Renal pelvis (tissue), 1 donor: ENCODE measurements at regions not wholly inside any gene's neighbourhood (a gene's known extent, or its start where the extent isn't known, plus 50 kb on each side); places are given as distances from the start of the nearest gene placed in this dataset.
A peak's percentile ranks its signal among the peaks of the same experiment; 100 is the strongest.
"Not testable (repeated sequence)": the region's sequence is repeated elsewhere in the genome, so short reads cannot be mapped to it uniquely, and the experiment has no call there.

Source experiments
- DNase-seq: peaks from one replicate; pipeline ENCODE4 v3.0.0-alpha.2; 2013

DNA sequence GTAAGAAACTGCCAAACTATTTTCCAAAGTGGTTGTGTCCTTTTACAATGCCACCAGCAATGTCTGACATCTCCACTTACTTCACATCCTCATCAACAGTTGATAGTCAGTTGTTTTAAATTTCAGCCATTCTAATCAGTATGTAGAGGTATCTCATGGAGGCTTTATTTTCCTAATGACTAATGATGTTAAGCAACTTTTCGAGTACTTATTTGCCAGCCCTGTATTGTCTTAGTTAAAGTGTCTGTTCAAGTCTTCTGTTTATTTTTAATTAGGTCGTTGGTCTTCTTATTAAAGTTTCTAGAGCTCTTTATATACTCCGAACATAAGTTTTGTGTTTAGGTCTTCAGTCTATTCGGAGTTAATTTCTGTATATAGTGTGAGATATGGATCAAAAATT lies 54.9 kb upstream of the NBPF12 start:
- not testable (repeated sequence) for DNase-seq

DNA sequence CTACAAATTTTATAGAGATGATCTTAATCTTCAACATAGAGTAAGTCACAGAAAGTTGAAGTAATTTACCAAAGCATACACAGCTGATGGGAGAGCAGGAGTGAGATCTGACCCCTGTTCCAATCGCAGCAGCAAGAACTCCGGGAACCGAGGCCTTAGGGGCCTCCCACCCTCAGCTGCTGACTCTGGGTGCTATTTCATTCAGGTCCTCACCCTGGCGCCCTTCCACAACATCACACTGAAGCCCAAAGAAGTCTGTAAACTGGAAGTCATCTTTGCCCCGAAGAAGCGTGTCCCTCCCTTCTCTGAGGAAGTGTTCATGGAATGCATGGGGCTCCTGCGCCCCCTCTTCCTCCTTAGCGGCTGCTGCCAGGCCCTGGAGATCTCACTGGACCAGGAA lies 57.0 kb upstream of the NBPF12 start:
- not testable (repeated sequence) for DNase-seq

DNA sequence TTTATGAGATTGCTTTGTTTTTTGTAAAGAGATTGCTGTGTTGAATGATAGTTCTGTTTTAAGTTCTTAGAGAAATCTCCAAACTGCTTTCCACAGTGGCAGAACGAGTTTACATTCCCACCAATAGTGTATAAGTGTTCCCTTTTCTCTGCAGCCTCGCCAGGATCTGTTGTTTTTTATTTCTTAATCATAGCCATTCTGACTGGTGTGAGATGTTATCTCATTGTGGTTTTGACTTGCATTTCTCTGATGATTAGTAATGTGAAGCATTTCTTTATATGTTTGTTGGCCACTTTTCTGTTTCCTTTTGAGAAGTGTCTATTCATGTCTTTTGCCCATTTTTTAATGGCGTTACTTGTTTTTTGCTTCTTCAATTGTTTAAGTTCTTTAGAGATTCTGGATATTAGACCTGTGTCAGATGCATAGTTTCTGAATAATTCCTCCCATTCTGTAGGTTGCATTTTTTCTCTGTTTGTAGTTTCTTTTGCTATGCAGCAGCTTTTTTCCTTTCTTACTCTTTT lies 74.3 kb upstream of the NBPF12 start:
- DNase-seq = not testable (repeated sequence)

GRCh38 chr1:146853147-146853546 lies 85.0 kb upstream of the NBPF12 start:
- not testable (repeated sequence) for DNase-seq

DNA sequence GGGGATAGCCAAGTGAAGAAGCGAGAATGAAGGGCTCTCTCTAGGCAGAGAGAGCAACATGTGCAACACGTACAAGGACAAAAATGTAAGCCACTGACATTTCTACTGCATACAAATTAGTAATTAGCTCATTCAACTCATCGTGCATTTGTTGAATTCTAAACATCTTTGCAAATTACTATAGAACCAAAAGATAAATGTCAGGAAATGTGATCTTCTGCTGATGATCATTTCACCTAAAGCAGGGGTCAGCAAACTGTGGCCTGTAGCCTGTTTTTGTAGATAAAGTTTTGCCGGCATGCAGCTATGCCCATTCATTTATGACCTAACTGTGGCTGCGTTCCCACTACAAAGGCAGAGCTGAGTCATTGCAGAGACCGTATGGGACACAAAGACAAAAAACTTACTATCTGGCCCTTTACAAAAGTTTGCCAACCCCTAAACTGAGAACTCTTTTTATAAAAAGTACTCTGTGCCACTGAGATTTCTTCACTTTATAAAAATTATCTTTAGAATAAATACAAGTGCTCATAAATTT lies 87.7 kb upstream of the NBPF12 start:
- not testable (repeated sequence) for DNase-seq

GRCh38 chr1:146838725-146839124 lies 99.4 kb upstream of the NBPF12 start:
- not testable (repeated sequence) for DNase-seq

GRCh38 chr1:146826957-146827356 lies 111.2 kb upstream of the NBPF12 start:
- not testable (repeated sequence) for DNase-seq

DNA sequence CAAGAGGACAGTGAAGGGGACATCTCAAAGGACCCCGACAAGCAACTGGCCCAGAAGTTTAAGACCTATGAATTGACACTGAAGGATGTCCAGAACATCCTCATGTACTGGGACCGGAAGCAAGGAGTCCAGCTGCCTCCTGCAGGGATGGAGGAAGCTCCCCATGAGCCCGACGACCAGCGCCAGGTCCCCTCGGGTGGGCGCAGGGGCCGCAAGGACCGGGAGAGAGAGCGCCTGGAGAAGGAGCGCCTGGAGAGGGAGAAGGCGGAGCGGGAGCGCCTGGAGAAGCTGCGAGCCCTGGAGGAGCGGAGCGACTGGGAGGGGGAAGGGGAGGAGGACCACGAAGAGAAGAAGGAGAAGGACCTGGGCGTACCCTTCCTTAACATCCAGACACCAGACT lies 143.9 kb upstream of the NBPF12 start:
- DNase-seq = not testable (repeated sequence)

- peak; percentile 4 for DNase-seq
These were observed 145.4 kb upstream of the NBPF12 start for GRCh38 chr1:146792725-146793124.

- not testable (repeated sequence) for DNase-seq
These were observed 153.7 kb upstream of the NBPF12 start for GRCh38 chr1:146784212-146784940.

DNA sequence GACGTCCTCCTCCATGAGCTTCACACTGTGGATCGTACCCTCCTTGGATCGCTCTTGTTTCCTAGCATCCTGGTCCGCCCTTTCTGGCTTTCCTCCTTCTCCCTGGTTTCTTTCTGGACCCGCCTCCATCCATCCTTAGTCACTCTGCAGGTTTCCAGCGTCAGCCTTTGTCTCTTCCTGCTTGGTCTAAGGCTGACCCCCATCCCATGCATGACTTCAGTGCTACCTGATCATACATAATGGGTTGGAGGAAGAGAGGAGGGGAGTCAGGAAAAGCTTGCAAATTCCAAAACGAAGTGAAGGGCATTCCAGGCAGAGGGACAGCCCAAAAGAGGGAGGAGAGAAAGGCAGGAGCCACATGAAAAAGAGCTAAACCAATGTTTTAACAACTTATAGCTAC lies 156.9 kb upstream of the NBPF12 start:
- DNase-seq = not testable (repeated sequence)

- peak; percentile 76 for DNase-seq
These were observed 160.1 kb upstream of the NBPF12 start for GRCh38 chr1:146777826-146778602.

- not testable (repeated sequence) for DNase-seq
These were observed 163.1 kb upstream of the NBPF12 start for GRCh38 chr1:146774988-146775387.

GRCh38 chr1:146774271-146774670 lies 163.9 kb upstream of the NBPF12 start:
- DNase-seq = not testable (repeated sequence)

GRCh38 chr1:146771409-146771808 lies 166.7 kb upstream of the NBPF12 start:
- DNase-seq = not testable (repeated sequence)

DNA sequence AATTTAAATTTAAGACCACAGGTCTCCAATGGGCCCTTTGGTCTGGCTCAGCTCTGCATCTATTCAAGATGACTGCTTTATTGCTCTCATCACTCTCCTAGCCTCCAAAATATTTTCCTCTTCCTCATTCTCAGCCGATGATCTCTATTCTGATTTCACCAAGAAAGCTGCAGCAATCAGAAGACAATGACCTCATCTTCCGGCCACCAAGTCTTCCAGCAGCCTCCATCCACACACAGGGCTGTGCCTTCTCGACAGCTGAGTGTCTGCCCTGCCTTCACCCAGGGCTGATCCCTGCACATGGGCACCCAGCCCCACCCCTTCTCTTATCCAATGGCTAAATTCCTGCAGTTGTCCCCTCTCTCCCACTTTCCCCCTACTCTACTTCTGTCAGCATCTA lies 167.1 kb upstream of the NBPF12 start:
- DNase-seq = not testable (repeated sequence)

GRCh38 chr1:146763234-146763633 lies 174.9 kb upstream of the NBPF12 start:
- DNase-seq = not testable (repeated sequence)

GRCh38 chr1:146756858-146757257 lies 181.3 kb upstream of the NBPF12 start:
- DNase-seq = not testable (repeated sequence)

- DNase-seq = not testable (repeated sequence)
These were observed 189.4 kb upstream of the NBPF12 start for GRCh38 chr1:146748686-146749085.

DNA sequence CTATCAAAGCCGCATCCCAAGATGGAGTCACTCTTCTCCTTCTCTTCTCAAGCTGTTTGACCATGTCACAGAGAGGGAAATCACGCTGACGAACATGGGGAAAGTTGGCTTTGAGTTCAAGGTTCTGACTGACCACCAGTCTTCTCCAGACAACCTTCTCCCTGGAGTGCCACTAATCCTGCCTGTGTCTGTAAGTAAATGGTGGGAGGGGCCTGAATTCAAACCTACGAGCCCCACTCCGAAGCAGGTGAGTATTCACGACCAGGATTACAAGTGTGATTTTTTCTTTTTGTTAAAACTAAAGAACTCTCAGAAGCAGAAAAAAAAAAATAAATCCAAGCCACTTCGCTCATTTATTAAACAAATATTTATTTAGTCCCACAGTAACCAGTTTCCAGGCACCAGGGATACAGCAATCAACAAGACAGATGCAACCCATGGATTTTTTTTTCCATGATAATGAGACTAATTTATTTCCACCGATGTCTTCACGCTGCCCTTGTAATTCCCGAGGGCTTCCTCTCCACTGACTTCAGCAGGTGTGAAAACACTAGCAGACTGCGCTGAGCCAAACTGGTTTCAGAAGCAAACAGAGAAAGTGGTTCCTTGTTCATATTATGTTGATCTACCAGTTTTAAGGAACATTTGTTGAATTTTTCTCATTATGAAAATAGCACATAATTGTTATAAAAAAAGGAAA lies 206.0 kb upstream of the NBPF12 start:
- DNase-seq = not testable (repeated sequence)

DNA sequence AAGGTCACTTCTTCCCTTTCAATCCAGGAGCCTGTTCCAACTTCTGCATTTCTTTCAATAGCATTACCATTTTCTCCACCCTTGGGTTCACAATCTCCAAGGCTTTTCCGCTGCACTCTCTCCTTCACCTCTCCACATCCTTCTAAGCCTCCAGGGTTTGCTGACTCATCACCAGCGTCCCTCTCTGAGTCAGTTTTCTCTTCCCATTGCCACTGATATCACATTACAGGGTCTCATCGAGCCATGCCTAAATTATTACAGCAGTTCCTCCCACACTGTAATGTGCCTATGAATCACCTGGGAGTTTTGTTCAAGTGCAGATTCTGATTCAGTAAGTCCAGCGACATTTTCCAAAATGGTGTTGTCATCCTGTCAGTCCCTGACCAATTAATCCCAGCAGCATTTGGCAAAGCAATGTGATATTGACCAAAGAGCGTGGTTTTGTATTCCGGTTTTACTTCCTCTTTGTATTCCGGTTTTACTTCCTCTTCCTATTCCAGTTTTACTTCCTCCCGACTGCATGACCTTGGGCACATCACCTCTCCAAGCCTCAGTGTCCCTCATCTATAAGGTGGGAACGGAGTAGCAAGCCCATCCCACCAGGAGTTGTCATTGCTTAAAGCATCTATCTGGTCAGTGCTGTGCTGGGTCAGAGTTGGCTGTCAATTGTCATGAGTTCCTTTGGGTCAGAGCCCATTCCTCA lies 208.3 kb upstream of the NBPF12 start:
- DNase-seq = not testable (repeated sequence)
